ENCODE measurements at regions not wholly inside any gene's neighbourhood (a gene's known extent, or its start where the extent isn't known, plus 50 kb on each side); places are given as distances from the start of the nearest gene placed in this dataset.

GRCh38 chr5:22964632-22965031 lies 111.5 kb upstream of the CDH12 start:
- TF ChIP-seq CTCF (IDR thresholded peaks at IDR 0.05) = no peak
- no peak for TF ChIP-seq EP300 (IDR thresholded peaks at IDR 0.05)
- TF ChIP-seq POLR2A (IDR thresholded peaks at IDR 0.05) = no peak

All from ovary (tissue), 3 donors.